KMS-11 (cell line): ENCODE measurements at regions not wholly inside any gene's neighbourhood (a gene's known extent, or its start where the extent isn't known, plus 50 kb on each side); places are given as distances from the start of the nearest gene placed in this dataset.

ENCODE experiments used
- H2AFZ ChIP-seq: fragments of 200-600 bp; sonication (generic); 2 replicates; pipeline ENCODE4 v1.6.1; 2016; ENCODE audit warnings: antibody characterized with exemption, mixed run types, low read depth
- H3K27ac ChIP-seq: fragments of 200-600 bp; sonication (generic); 2 replicates; pipeline ENCODE4 v1.6.1; 2016; ENCODE audit warnings: mild to moderate bottlenecking, mixed run types
- H3K27me3 ChIP-seq: fragments of 200-600 bp; sonication (generic); 2 replicates; pipeline ENCODE4 v1.6.1; 2017; ENCODE audit warnings: mild to moderate bottlenecking, low read depth, mixed run types, moderate library complexity; ENCODE audit not compliant: insufficient read depth
- H3K36me3 ChIP-seq: fragments of 200-600 bp; sonication (generic); 2 replicates; pipeline ENCODE4 v1.6.1; 2017; ENCODE audit warnings: mild to moderate bottlenecking, mixed run types; ENCODE audit not compliant: insufficient read depth
- H3K4me1 ChIP-seq: fragments of 200-600 bp; sonication (generic); 2 replicates; pipeline ENCODE4 v1.6.1; 2016; ENCODE audit warnings: mild to moderate bottlenecking, low read depth, mixed run types; ENCODE audit not compliant: poor library complexity, severe bottlenecking
- H3K4me2 ChIP-seq: fragments of 200-600 bp; sonication (generic); 2 replicates; pipeline ENCODE4 v1.7.0; 2016; ENCODE audit warnings: mild to moderate bottlenecking, mixed run types
- H3K4me3 ChIP-seq: fragments of 200-600 bp; sonication (generic); IDR thresholded peaks from 2 replicates; pipeline ENCODE4 v1.6.1; 2017; ENCODE audit warnings: low read depth, low read length, mixed read lengths; ENCODE audit not compliant: insufficient read depth
- H3K79me2 ChIP-seq: fragments of 200-600 bp; sonication (generic); 2 replicates; pipeline ENCODE4 v1.6.1; 2016; ENCODE audit warnings: low read depth, mixed run types; ENCODE audit not compliant: insufficient read depth
- H3K9ac ChIP-seq: fragments of 200-600 bp; sonication (generic); 2 replicates; pipeline ENCODE4 v1.6.1; 2016; ENCODE audit warnings: mild to moderate bottlenecking, mixed run types
- H4K20me1 ChIP-seq: fragments of 200-600 bp; sonication (generic); 2 replicates; pipeline ENCODE4 v1.6.1; 2016; ENCODE audit warnings: mild to moderate bottlenecking, mixed run types; ENCODE audit not compliant: insufficient read depth
- TF ChIP-seq, protein P1 (sequence below): fragments of 200-600 bp; sonication (generic); conservative IDR thresholded peaks from 2 replicates; pipeline ENCODE4 v1.6.1; 2017; ENCODE audit warnings: low read depth, mild to moderate bottlenecking, antibody characterized with exemption, low read length, moderate library complexity, mixed read lengths

DNA sequence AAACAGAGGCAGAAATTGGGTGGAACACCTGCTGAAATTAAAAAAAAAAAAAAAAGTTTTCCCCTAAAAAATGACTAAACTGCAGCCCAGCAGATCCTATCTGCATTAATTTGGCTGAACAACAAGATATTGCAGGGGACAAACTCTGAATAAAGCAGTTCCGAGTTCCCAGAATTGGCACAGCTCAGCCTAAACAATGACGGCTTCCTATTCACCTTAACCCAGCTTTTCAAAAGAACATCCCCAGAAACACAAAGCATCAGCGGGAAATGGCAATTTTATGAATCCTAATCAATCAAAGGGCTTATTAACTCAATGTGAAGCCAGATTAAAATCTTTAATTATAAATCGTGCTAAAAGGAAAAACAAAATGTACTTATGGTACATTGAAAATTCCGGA, 497.8 kb upstream of the ZFHX3 start:
- H2AFZ ChIP-seq = no peak overlapping the region
- H4K20me1 ChIP-seq = no peaks in the 10 kb centered on the region
- no peak overlapping the region for H3K4me2 ChIP-seq
- no peaks in the 10 kb centered on the region for H3K27me3 ChIP-seq
- no peak overlapping the region for H3K9ac ChIP-seq
- no peaks in the 10 kb centered on the region for H3K4me1 ChIP-seq
- no peaks in the 10 kb centered on the region for H3K79me2 ChIP-seq
- H3K4me3 ChIP-seq = no peak overlapping the region
- no peak overlapping the region for H3K27ac ChIP-seq
- TF ChIP-seq, protein P1, sequence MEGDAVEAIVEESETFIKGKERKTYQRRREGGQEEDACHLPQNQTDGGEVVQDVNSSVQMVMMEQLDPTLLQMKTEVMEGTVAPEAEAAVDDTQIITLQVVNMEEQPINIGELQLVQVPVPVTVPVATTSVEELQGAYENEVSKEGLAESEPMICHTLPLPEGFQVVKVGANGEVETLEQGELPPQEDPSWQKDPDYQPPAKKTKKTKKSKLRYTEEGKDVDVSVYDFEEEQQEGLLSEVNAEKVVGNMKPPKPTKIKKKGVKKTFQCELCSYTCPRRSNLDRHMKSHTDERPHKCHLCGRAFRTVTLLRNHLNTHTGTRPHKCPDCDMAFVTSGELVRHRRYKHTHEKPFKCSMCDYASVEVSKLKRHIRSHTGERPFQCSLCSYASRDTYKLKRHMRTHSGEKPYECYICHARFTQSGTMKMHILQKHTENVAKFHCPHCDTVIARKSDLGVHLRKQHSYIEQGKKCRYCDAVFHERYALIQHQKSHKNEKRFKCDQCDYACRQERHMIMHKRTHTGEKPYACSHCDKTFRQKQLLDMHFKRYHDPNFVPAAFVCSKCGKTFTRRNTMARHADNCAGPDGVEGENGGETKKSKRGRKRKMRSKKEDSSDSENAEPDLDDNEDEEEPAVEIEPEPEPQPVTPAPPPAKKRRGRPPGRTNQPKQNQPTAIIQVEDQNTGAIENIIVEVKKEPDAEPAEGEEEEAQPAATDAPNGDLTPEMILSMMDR = no peak
- H3K36me3 ChIP-seq = no peaks in the 10 kb centered on the region

DNA sequence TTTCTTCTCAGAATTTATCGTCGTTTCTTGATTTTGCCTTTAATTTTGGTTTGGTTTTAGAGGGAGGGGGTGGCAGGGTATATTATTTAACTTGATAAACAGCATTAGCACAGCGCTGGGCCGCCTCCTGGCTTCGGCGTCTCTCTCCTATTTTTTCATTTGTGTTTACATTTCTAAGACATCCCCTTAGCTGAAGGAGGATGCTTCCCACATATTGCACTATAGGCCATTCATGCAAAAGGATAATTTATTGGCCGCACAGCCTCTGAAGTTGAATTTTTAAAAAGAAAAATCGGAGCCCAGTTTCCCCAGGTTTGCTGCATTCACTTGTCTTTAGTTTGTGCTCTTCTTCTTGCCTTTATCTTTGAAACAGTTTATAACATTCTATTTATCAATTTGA, 497.4 kb upstream of the ZFHX3 start:
- H3K4me2 ChIP-seq = no peak overlapping the region
- H3K4me3 ChIP-seq = no peak overlapping the region
- H3K4me1 ChIP-seq = no peaks in the 10 kb centered on the region
- no peak overlapping the region for H2AFZ ChIP-seq
- H3K9ac ChIP-seq = no peak overlapping the region
- no peaks in the 10 kb centered on the region for H3K27me3 ChIP-seq
- TF ChIP-seq, protein P1 = no peak
- no peaks in the 10 kb centered on the region for H3K79me2 ChIP-seq
- no peaks in the 10 kb centered on the region for H3K36me3 ChIP-seq
- H4K20me1 ChIP-seq = no peaks in the 10 kb centered on the region
- H3K27ac ChIP-seq = no peak overlapping the region

DNA sequence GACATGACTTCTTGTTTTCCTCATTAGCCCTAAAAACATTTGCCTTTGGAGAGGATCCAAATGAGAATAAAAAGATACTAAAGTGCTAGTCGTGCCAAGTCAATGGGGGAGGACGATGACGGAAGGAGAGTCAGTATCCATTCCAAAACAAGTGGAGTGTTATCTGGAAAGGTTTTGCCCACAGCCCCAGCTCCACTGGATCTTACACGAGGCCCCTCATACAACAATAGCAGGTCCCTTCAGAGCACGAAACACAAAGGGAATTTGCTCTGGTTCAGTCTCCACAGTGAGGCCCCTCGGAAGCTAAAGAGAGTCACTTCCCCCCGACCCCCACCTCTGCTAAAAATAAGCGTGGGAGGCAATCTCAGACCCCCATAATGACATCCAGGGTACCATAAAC, 496.9 kb upstream of the ZFHX3 start:
- Histone ChIP-seq H3K36me3 (no peaks in the 10 kb centered on the region), H3K4me1 (no peaks in the 10 kb centered on the region), H2AFZ (no peak overlapping the region), H3K79me2 (no peaks in the 10 kb centered on the region), H4K20me1 (no peaks in the 10 kb centered on the region), H3K4me2 (no peak overlapping the region), H3K4me3 (no peak overlapping the region), H3K9ac (no peak overlapping the region), H3K27me3 (no peaks in the 10 kb centered on the region), H3K27ac (no peak overlapping the region)
- TF ChIP-seq, protein P1 = no peak

DNA sequence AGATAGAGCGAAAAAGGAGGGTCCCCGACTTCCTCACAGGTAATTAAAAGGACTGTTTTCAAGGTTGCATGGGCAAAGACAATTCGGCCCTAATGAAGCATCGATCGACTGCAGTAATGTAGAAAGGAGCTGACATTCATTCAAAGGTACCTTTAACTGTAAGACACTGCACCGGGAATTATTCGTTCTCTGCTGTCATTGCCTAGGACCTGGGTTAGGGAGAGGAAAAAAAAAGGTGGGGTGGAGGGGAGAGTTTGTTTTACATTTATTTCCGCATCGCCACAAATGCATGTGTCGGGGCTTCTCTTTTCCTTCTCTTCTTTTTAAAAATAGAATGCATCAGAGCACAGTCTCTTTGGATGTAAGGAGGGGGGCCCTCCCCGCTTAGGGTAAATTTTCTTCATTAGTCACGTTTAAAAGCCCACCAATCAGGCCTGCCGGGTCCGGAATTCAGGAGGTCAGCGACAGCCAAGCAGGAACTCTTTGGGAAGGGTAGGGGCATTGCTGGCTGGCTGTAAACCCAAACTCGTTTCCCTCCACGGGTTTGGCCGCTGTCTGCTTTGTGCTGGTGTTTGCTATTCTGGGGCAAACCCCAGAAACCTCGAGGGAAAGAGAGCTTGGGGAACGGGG, 496.2 kb upstream of the ZFHX3 start:
- H3K4me1 ChIP-seq = no peaks in the 10 kb centered on the region
- H3K36me3 ChIP-seq = no peaks in the 10 kb centered on the region
- TF ChIP-seq, protein P1 = no peak
- H3K4me2 ChIP-seq = no peak overlapping the region
- H3K79me2 ChIP-seq = no peaks in the 10 kb centered on the region
- no peaks in the 10 kb centered on the region for H3K27me3 ChIP-seq
- H2AFZ ChIP-seq = no peak overlapping the region
- H3K9ac ChIP-seq = no peak overlapping the region
- H4K20me1 ChIP-seq = no peaks in the 10 kb centered on the region
- H3K27ac ChIP-seq = no peak overlapping the region
- no peak overlapping the region for H3K4me3 ChIP-seq
